Liver (tissue), 8 donors: ENCODE measurements at regions not wholly inside any gene's neighbourhood (a gene's known extent, or its start where the extent isn't known, plus 50 kb on each side); places are given as distances from the start of the nearest gene placed in this dataset.

ENCODE experiments used
- DNase-seq: peaks from one replicate; pipeline ENCODE4 v3.0.0-alpha.2; 2017; ENCODE audit warnings: low spot score
- H3K27ac ChIP-seq, 2 donors: one replicate each; pipeline ENCODE4 v1.7.0; 2013; ENCODE audit warnings: inconsistent platforms in 2 of 2, low read length in 2 of 2, control low read depth in 1 of 2, low read depth in 1 of 2, mild to moderate bottlenecking in 1 of 2
- H3K27me3 ChIP-seq, 4 donors: one replicate each; pipeline versions ENCODE4 v1.6.1 to v1.7.0; 2013; ENCODE audit warnings: low read length in 3 of 4, inconsistent platforms in 1 of 4, mild to moderate bottlenecking in 1 of 4, moderate library complexity in 1 of 4; ENCODE audit not compliant: control insufficient read depth in 4 of 4, insufficient read depth in 4 of 4
- H3K36me3 ChIP-seq, 4 donors: one replicate each; pipeline versions ENCODE4 v1.6.1 to v1.7.0; 2013; ENCODE audit warnings: low read length in 3 of 4, mild to moderate bottlenecking in 3 of 4, low read depth in 1 of 4, moderate library complexity in 1 of 4; ENCODE audit not compliant: control insufficient read depth in 4 of 4, insufficient read depth in 3 of 4
- H3K4me1 ChIP-seq, 4 donors: one replicate each; pipeline versions ENCODE4 v1.6.1 to v1.7.0; 2013; ENCODE audit warnings: low read length in 3 of 4, mild to moderate bottlenecking in 3 of 4, moderate library complexity in 1 of 4; ENCODE audit not compliant: control insufficient read depth in 4 of 4, insufficient read depth in 4 of 4
- H3K4me3 ChIP-seq, 3 donors: one replicate each; pipeline versions ENCODE4 v1.6.1 to v1.7.0; 2013; ENCODE audit warnings: low read length in 3 of 3, control low read depth in 1 of 3, low read depth in 1 of 3, mild to moderate bottlenecking in 1 of 3
- H3K9ac ChIP-seq, 2 donors: one replicate each; pipeline ENCODE4 v1.7.0; 2013; ENCODE audit warnings: low read length in 2 of 2, mild to moderate bottlenecking in 2 of 2, moderate library complexity in 2 of 2, control low read depth in 1 of 2, low read depth in 1 of 2
- H3K9me3 ChIP-seq, 4 donors: one replicate each; pipeline versions ENCODE4 v1.6.1 to v1.7.0; 2013; ENCODE audit warnings: low read length in 3 of 4; ENCODE audit not compliant: control insufficient read depth in 4 of 4
- ATF3 ChIP-seq: IDR thresholded peaks from 2 replicates; pipeline ENCODE4 v1.6.1; 2016; ENCODE audit warnings: antibody characterized with exemption
- CTCF ChIP-seq: fragments of 150-350 bp; IDR thresholded peaks from 2 replicates; pipeline ENCODE4 v1.5.1; 2017; ENCODE audit warnings: improper control_type of control experiment, low read depth, low read length; ENCODE audit not compliant: missing input control
- EGR1 ChIP-seq, 2 donors: IDR thresholded peaks; 2 replicates each; pipeline ENCODE4 v1.6.1; 2016 to 2018; ENCODE audit warnings: antibody characterized with exemption in 2 of 2, low read depth in 2 of 2
- FOXA1 ChIP-seq: IDR thresholded peaks from 2 replicates; pipeline ENCODE4 v1.6.1; 2016; ENCODE audit warnings: antibody characterized with exemption
- FOXA2 ChIP-seq: IDR thresholded peaks from 2 replicates; pipeline ENCODE4 v1.6.1; 2016; ENCODE audit warnings: antibody characterized with exemption
- GABPA ChIP-seq, 2 donors: IDR thresholded peaks in 1 of 2; conservative IDR thresholded peaks in 1 of 2; 2 replicates each; pipeline ENCODE4 v1.6.1; 2016; ENCODE audit warnings: antibody characterized with exemption in 2 of 2, mild to moderate bottlenecking in 1 of 2, moderate library complexity in 1 of 2
- HNF4A ChIP-seq, 2 donors: conservative IDR thresholded peaks; 2 replicates each; pipeline ENCODE4 v1.6.1; 2016; ENCODE audit warnings: antibody characterized with exemption in 2 of 2, mild to moderate bottlenecking in 2 of 2
- HNF4G ChIP-seq: IDR thresholded peaks from 2 replicates; pipeline ENCODE4 v1.6.1; 2016; ENCODE audit warnings: antibody characterized with exemption
- JUND ChIP-seq, 2 donors: IDR thresholded peaks; 2 replicates each; pipeline ENCODE4 v1.6.1; 2016; ENCODE audit warnings: antibody characterized with exemption in 2 of 2
- NR2F2 ChIP-seq: IDR thresholded peaks from 2 replicates; pipeline ENCODE4 v1.6.1; 2016; ENCODE audit warnings: antibody characterized with exemption
- RAD21 ChIP-seq, 2 donors: IDR thresholded peaks; 2 replicates each; pipeline ENCODE4 v1.6.1; 2016; ENCODE audit warnings: antibody characterized with exemption in 2 of 2, mild to moderate bottlenecking in 2 of 2
- REST ChIP-seq: IDR thresholded peaks from 2 replicates; pipeline ENCODE4 v1.6.1; 2016; ENCODE audit warnings: antibody characterized with exemption, mild to moderate bottlenecking
- RXRA ChIP-seq, 2 donors: IDR thresholded peaks; 2 replicates each; pipeline ENCODE4 v1.6.1; 2017 to 2018; ENCODE audit warnings: antibody characterized with exemption in 2 of 2, mild to moderate bottlenecking in 1 of 2
- SP1 ChIP-seq: IDR thresholded peaks from 2 replicates; pipeline ENCODE4 v1.6.1; 2018; ENCODE audit warnings: antibody characterized with exemption, mild to moderate bottlenecking
- TAF1 ChIP-seq: conservative IDR thresholded peaks from 2 replicates; pipeline ENCODE4 v1.6.1; 2016; ENCODE audit warnings: antibody characterized with exemption, mild to moderate bottlenecking
- YY1 ChIP-seq: IDR thresholded peaks from 2 replicates; pipeline ENCODE4 v1.6.1; 2016; ENCODE audit warnings: antibody characterized with exemption, mild to moderate bottlenecking
- ZBTB33 ChIP-seq: IDR thresholded peaks from 2 replicates; pipeline ENCODE4 v1.6.1; 2016; ENCODE audit warnings: antibody characterized with exemption
- WGBS: extraction: QIAGEN DNeasy Blood & Tissue Kit; methylation state at CpG from one replicate; pipeline ENCODE4 v1.1.7; 2013; 5-methylcytosine and 5-hydroxymethylcytosine counted together
- donor health status: healthy.
- donor health status: healthy.
- donor health status: healthy.
- donor health status: healthy.
- donor health status: healthy.

GRCh38 chr3:78257951-78258530 is 1218.1 kb downstream of the ROBO2 start:
- TF ChIP-seq JUND (IDR thresholded peaks at IDR 0.05) (no peak), RXRA (IDR thresholded peaks at IDR 0.05) (no peak), CTCF (no peak), EGR1 (IDR thresholded peaks at IDR 0.05; ENCODE audit: low read depth in 2 of 2) (no peak), TAF1 (no peak), ATF3 (no peak), NR2F2 (no peak), HNF4G (no peak), HNF4A (conservative IDR thresholded peaks at IDR 0.05) (no peak), REST (no peak)
- WGBS: 88% methylated on average over 3 of the region's 3 CpGs
- no peaks in the 10 kb centered on the region for H3K27me3 ChIP-seq
- H3K4me1 ChIP-seq: no peaks in the 10 kb centered on the region
- H3K4me3 ChIP-seq: no peak overlapping the region
- no peaks in the 10 kb centered on the region for H3K36me3 ChIP-seq
- H3K9ac ChIP-seq: no peak overlapping the region
- H3K27ac ChIP-seq: no peak overlapping the region
- DNase-seq: no peak
- no peaks in the 10 kb centered on the region for H3K9me3 ChIP-seq

- Histone ChIP-seq H3K4me3 (no peak overlapping the region), H3K9me3 (no peaks in the 10 kb centered on the region), H3K4me1 (no peaks in the 10 kb centered on the region), H3K27ac (no peak overlapping the region), H3K9ac (no peak overlapping the region), H3K27me3 (no peaks in the 10 kb centered on the region), H3K36me3 (no peaks in the 10 kb centered on the region)
- TF ChIP-seq TAF1 (no peak), RXRA (IDR thresholded peaks at IDR 0.05) (no peak), SP1 (no peak), FOXA1 (no peak)
- DNase-seq: no peak
Observed at GRCh38 chr3:78258798-78259197, 1218.9 kb downstream of the ROBO2 start.

GRCh38 chr3:78260388-78260787 is 1220.5 kb downstream of the ROBO2 start:
- WGBS: 50% methylated on average over 1 of the region's 1 CpG
- Histone ChIP-seq H3K4me1 (no peaks in the 10 kb centered on the region), H3K27me3 (no peaks in the 10 kb centered on the region), H3K36me3 (no peaks in the 10 kb centered on the region), H3K27ac (no peak overlapping the region), H3K9me3 (no peaks in the 10 kb centered on the region), H3K9ac (no peak overlapping the region), H3K4me3 (no peak overlapping the region)
- DNase-seq: no peak
- TF ChIP-seq EGR1 (IDR thresholded peaks at IDR 0.05; ENCODE audit: low read depth in 2 of 2) (no peak), NR2F2 (no peak), RXRA (IDR thresholded peaks at IDR 0.05) (no peak), HNF4G (no peak), JUND (IDR thresholded peaks at IDR 0.05) (no peak), TAF1 (no peak), FOXA2 (no peak), ZBTB33 (no peak), RAD21 (IDR thresholded peaks at IDR 0.05) (no peak), YY1 (no peak), ATF3 (no peak), SP1 (no peak), GABPA (IDR thresholded peaks at IDR 0.05 in 1 of 2, conservative IDR thresholded peaks at IDR 0.05 in 1 of 2) (no peak), CTCF (no peak), HNF4A (conservative IDR thresholded peaks at IDR 0.05) (no peak)
